Stimulated activated naive CD8-positive, alpha-beta T cell treated with anti-CD3 and anti-CD28 coated beads, Interleukin-15, Interleukin-2, amounts not matched to agents 100 U/mL and 50 U/mL, for 24 hours (primary cell): ENCODE measurements at regions not wholly inside any gene's neighbourhood (a gene's known extent, or its start where the extent isn't known, plus 50 kb on each side); places are given as distances from the start of the nearest gene placed in this dataset.
"Not testable (repeated sequence)": the region's sequence is repeated elsewhere in the genome, so short reads cannot be mapped to it uniquely, and the experiment has no call there.

ENCODE experiments used
- ATAC-seq: fragments of 150-1000 bp; cut with Tn5 transposase; one replicate; pipeline ENCODE4 v1.10.0; 2021
- DNase-seq: peaks from one replicate; pipeline ENCODE4 v3.0.0; 2021

GRCh38 chr16:79895053-79895916 lies 294.7 kb upstream of the MAF start:
- no peak for DNase-seq
- ATAC-seq: no peak

DNA sequence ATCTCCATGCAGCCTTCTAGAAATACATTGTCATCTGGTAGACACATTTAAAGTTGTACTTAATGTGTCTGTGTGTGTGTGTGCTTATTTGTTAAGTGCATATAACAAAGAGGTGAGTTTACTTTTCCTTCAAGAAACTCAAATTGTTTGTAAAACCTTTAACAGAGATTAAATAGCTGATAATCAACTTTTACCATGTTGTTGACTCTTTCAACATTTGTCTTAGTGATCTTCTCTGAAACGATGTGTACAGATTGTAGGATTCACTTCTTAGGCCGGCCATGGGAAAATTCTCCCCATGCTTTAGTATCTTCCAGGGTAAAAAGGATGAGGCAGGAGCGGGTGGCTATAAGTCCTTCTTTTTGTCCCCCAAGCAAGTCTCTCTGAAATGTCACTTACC lies 292.9 kb upstream of the MAF start:
- ATAC-seq: no peak

DNA sequence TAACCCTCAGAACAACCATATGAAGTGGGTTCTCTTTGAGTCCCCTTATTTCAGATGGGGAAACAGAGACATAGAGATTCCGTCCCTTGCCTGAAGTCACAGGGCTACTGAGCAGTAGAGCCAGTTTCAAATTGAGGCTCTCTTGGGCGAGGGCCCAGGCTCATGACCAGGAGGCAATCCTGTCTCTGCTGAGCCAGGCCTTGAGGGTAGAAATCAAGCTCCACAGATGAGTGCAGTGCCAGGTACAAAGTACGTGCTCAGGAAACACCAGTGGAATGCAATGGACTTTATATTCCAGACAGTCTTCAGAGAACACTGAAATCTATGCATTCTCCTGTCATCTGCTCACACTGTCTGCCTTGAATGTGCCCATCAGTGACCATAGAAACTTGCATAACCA lies 291.7 kb upstream of the MAF start:
- DNase-seq: no peak
- no peak for ATAC-seq

More for the DNA sequence above, 292.9 kb upstream of the MAF start:
- no peak for DNase-seq

DNA sequence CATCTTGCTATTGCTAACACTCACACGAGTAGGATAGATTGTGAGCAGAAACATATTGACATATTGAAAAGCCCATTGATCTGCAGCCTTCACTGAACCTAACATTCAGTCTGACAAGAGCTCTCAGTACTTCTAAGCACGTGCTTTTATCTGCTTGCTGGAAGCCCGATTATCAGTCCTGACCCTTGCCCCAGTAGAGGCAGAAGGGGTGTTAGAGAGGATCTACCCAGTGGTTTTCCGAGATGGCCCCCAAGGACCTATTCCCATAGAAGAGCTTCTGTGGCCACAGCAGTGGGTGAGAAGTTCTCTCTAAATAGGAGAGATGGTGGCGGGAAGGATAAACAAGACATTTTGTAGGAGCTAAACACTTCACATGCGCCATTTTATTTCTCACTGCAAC lies 290.9 kb upstream of the MAF start:
- no peak for ATAC-seq
- DNase-seq: no peak

- ATAC-seq (no peak), DNase-seq (no peak)
Measured at GRCh38 chr16:79887541-79888540, 287.3 kb upstream of the MAF start.

- no peak for ATAC-seq
- no peak for DNase-seq
Measured at GRCh38 chr16:79885320-79885719, 284.8 kb upstream of the MAF start.

- ATAC-seq (no peak), DNase-seq (no peak)
Measured at GRCh38 chr16:79883494-79883893, 283.0 kb upstream of the MAF start.

DNA sequence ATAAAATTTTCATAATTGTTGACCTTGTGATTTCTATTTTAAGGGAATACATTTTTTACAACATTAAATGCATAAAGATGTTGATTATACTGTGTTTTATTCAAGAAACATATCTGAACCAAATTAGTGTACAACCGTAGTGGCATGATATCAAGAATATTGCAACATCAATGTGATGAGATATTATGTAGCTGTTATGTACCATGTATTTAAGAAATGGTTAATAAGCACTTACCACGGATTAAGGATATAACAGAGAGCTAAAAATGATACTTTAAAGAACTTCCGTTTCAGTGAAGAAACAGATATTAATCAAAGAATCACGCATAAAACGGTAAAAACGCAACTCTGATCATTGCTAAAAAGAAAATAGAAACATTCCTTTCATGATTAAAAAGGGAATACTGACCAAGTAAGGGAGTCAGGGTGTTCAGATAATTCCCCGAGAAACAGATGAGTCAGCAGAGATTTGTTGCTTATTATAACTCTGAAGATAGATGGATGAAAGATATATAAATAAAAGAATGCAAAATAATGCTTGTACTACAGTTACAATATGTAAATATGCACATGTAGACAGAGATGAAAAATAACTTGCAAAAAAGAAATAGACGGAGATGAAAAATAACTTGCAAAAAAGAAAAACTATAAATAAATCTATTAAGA lies 281.9 kb upstream of the MAF start:
- ATAC-seq (no peak), DNase-seq (no peak)

GRCh38 chr16:79881107-79881506 lies 280.6 kb upstream of the MAF start:
- not testable (repeated sequence) for ATAC-seq, DNase-seq

GRCh38 chr16:79876332-79876730 lies 275.8 kb upstream of the MAF start:
- ATAC-seq: no peak
- no peak for DNase-seq

- ATAC-seq: no peak
Measured at GRCh38 chr16:79874391-79874790, 273.9 kb upstream of the MAF start.

DNA sequence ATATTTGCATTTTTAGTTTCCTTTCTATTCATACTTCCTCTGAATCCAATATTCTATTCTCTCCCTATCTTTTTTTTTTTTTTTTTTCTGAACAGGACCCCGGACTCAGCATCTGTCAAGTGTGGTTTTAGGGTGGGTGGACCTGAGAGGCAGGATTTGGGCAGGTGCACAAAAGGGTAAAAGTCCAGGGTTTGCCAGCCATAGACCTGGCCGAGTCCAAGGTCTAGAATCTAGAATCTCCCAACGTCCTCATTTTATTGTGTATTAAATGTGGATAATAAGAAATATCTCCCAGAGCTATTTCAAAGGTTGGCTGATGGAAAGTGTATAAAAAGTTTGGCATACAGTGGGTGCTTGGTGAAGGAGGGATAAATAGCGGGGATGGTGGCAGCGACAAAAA lies 273.3 kb upstream of the MAF start:
- no peak for ATAC-seq
- no peak for DNase-seq

More at GRCh38 chr16:79874391-79874790, 273.9 kb upstream of the MAF start:
- DNase-seq: no peak

DNA sequence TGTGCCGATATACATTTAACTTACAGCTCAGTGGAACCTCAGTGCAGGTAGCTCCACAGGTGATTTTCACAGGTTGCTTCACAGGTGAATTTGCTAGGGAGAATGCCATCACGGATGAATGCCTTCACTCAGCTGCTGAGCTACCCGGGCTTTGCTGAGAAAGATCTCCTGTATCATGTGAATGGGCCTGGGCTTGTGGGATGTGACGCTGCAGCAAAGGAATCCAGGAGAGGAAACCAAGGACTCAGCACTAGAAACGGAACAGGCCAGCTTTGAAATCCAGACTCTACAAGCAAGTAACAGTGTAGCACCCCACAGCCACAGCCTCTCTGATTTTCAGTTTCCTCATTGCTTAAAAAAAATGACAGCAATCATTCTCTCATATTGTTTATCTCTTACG lies 271.4 kb upstream of the MAF start:
- DNase-seq: no peak
- no peak for ATAC-seq

DNA sequence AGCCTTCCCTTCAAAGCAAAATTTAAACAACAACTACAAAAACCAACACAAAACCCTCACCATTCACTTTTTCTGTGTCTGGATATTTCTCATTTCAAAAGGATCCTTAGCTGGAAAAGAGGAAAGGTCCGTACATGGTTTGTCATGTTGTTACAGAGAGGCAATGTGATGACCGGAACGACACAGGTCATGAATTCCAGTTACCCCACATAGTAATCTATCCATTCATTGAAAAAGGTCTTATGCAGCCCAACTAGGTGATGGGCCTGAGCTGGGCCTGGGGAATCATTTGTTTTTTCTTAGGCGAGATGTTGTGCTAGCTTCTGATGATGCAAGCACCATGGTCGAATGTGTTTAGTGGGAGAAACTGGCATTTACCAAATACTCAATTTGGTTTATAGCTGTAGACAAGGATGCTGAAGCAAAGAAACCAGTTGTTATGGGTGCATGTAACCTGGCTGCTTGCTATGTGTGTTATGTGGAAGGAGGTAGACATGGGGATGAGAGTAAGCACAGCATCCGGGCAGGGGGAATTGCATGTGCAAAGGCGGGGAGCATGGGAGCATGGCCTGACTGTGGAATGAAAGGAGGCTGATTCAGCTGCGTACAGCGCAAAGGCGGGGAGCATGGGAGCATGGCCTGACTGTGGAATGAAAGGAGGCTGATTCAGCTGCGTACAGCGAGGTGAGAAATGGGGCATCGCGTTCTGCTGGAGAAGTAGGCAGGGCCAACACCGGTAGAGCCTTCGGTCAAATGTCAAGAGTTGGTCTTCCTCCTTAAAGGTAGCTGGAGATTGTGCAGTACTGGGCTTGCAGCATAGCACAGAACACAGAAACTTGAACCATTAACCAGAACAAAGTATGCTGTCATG lies 269.7 kb upstream of the MAF start:
- no peak for ATAC-seq
- no peak for DNase-seq

GRCh38 chr16:79869304-79870015 lies 268.9 kb upstream of the MAF start:
- ATAC-seq (no peak), DNase-seq (no peak)

DNA sequence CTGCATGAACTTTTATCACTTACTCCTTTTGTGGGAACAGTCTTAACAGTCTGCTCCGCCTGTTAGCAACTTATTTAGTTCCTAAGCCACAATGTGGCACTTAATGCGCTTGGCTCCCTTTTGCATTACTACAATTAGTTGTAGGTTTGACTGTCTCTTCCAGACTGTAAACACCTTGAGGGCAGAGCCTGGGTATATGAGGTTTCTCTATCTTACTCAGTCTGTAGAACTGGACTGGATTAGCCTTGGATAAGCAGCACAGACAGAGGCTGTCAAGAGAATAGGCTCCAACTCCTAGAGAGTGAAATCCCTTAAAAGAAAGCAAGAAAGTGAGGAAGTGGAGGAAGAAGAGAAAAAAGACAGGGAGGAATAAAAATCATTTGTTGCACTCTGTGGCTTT lies 268.3 kb upstream of the MAF start:
- ATAC-seq (no peak), DNase-seq (no peak)

DNA sequence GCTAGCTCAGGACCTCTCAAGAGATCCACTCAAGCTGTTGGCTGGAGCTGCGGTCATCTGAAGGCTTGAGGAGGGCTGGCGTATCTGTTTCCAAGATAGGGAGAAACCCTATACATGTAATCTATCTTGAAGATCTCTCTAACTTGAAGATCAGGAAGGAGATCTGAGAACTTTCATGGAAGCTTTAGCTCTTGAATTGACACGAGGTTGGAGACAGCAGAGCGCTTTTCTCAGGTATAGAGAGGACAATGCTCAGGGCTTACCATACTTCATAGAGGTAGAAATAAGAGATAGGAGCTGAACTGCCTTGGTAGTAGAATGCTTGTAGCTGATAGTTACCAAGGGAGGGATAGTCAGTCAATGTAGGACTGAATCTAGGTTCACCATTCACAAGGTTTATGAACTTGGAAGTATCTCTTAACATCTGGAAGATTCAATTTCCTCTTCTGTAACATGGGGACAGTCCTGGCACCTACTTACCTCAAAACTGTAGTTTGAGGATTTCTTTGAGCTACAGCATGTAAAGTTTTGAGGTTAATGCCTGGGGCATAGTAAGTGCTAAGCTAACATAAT lies 267.0 kb upstream of the MAF start:
- ATAC-seq: no peak
- DNase-seq: no peak

DNA sequence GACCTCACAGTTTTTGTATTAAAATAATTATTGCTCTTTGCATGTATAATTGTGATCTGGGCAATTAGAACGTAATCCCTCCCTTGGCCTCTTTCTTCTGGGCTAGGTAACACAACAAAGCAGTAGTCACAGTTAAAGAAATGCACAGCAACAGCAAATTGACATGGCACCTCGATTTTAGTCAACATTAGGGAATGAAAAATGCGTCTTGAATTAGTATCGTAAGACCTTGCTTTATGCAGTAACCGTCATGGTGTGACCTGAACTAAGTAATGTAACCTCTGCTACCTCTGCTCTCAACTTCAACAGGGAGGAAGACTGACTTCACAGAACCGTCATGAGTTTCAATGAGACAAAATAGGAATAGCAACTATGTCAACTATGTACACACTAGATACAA lies 265.4 kb upstream of the MAF start:
- DNase-seq: no peak
- no peak for ATAC-seq

DNA sequence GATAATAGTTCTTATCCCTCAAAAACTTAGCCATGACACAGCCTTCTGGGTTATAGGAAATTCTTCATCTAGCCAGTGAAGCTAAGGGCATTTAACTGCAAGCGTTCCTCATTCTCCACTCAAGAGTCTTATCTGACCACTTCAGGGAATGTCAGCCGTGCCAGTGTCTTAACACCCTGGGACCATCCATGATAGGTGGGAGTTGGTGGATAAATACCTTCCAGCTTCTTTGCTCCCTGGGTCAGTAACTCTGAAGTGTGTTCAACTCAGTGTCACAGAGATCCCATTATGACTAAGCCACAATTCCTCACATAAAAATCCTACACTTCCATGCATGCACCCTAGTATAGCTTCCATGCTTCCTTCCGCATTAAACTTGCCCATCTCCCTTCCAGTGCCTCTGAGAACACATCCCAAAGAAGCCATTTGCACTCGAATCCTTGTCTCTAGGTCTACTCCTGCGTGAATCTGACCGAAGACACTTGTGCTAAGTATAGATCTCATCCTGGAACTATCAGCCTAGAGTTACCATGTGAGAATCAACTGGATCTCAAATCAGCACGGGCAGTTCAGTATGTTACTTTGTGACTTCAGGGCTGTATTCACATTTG lies 264.3 kb upstream of the MAF start:
- ATAC-seq (no peak), DNase-seq (no peak)
